Astrocyte (in vitro differentiated cells and primary cell): ENCODE measurements at regions not wholly inside any gene's neighbourhood (a gene's known extent, or its start where the extent isn't known, plus 50 kb on each side); places are given as distances from the start of the nearest gene placed in this dataset.
A peak's percentile ranks its signal among the peaks of the same experiment; 100 is the strongest.

Experiments used
- DNase-seq: peaks from one replicate; pipeline ENCODE4 v3.0.0-alpha.2; 2010; ENCODE audit warnings: low read depth
- FAIRE-seq: peaks from 2 replicates; lab custom pipeline; 2011; peaks lifted over from hg19 to GRCh38; lab: Jason Lieb, UNC
- H2AFZ ChIP-seq: 2 replicates; pipeline ENCODE4 v1.6.0; 2012; ENCODE audit warnings: low read depth, low read length, inconsistent platforms
- H3K27ac ChIP-seq: 2 replicates; pipeline ENCODE4 v1.5.1; 2011; ENCODE audit warnings: low read depth, low read length, inconsistent platforms
- H3K27me3 ChIP-seq: 2 replicates; pipeline ENCODE4 v1.6.0; 2011; ENCODE audit warnings: low read length, inconsistent platforms; ENCODE audit not compliant: insufficient read depth
- H3K36me3 ChIP-seq: 2 replicates; pipeline ENCODE4 v1.5.1; 2011; ENCODE audit warnings: low read length, inconsistent platforms; ENCODE audit not compliant: insufficient read depth
- H3K4me1 ChIP-seq: 2 replicates; pipeline ENCODE4 v1.5.1; 2011; ENCODE audit warnings: low read length, inconsistent platforms; ENCODE audit not compliant: insufficient read depth
- H3K4me2 ChIP-seq: 2 replicates; pipeline ENCODE4 v1.6.0; 2012; ENCODE audit warnings: low read length, inconsistent platforms
- H3K4me3 ChIP-seq: 2 replicates; pipeline ENCODE4 v1.5.1; 2011; ENCODE audit warnings: low read depth, mild to moderate bottlenecking, low read length, inconsistent platforms; ENCODE audit not compliant: insufficient read depth
- H3K79me2 ChIP-seq: 2 replicates; pipeline ENCODE4 v1.6.0; 2012; ENCODE audit warnings: mild to moderate bottlenecking, low read length, inconsistent platforms; ENCODE audit not compliant: insufficient read depth
- H3K9ac ChIP-seq: 2 replicates; pipeline ENCODE4 v1.6.0; 2012; ENCODE audit warnings: mild to moderate bottlenecking, low read length, inconsistent platforms
- H3K9me3 ChIP-seq: 2 replicates; pipeline ENCODE4 v1.5.1; 2012; ENCODE audit warnings: low read depth, mild to moderate bottlenecking, low read length, inconsistent platforms; ENCODE audit not compliant: insufficient read depth
- H4K20me1 ChIP-seq: 2 replicates; pipeline ENCODE4 v1.6.0; 2012; ENCODE audit warnings: low read length, inconsistent platforms; ENCODE audit not compliant: insufficient read depth
- H3K27ac Mint-ChIP-seq: one replicate; pipeline ENCODE4 v1.8.0; 2021; ENCODE audit warnings: mild to moderate bottlenecking, mixed read lengths; ENCODE audit not compliant: unreplicated experiment
- H3K27me3 Mint-ChIP-seq: one replicate; pipeline ENCODE4 v1.8.0; 2021; ENCODE audit warnings: low read depth, mixed read lengths; ENCODE audit not compliant: unreplicated experiment
- H3K36me3 Mint-ChIP-seq: one replicate; pipeline ENCODE4 v1.8.0; 2021; ENCODE audit warnings: low read depth, mixed read lengths; ENCODE audit not compliant: unreplicated experiment
- H3K4me1 Mint-ChIP-seq: one replicate; pipeline ENCODE4 v1.8.0; 2021; ENCODE audit warnings: low read depth, mixed read lengths; ENCODE audit not compliant: unreplicated experiment
- H3K4me3 Mint-ChIP-seq: one replicate; pipeline ENCODE4 v1.8.0; 2021; ENCODE audit warnings: mild to moderate bottlenecking, moderate library complexity, mixed read lengths; ENCODE audit not compliant: unreplicated experiment
- H3K9me3 Mint-ChIP-seq: one replicate; pipeline ENCODE4 v1.8.0; 2021; ENCODE audit warnings: mild to moderate bottlenecking, mixed read lengths; ENCODE audit not compliant: unreplicated experiment
- EZH2 ChIP-seq: IDR thresholded peaks from 2 replicates; pipeline ENCODE4 v1.6.1; 2012; ENCODE audit warnings: mild to moderate bottlenecking, low read length, inconsistent platforms; ENCODE audit not compliant: insufficient read depth
- TF ChIP-seq, protein P1 (sequence below): IDR thresholded peaks from 2 replicates; pipeline ENCODE4 v1.5.1; 2011; ENCODE audit warnings: low read depth, mild to moderate bottlenecking, inconsistent platforms, low read length, moderate library complexity; ENCODE audit not compliant: insufficient read depth

GRCh38 chr17:34163646-34164045 lies 91.4 kb upstream of the CCL2 start:
- Mint-ChIP-seq H3K4me1 (no peaks in the 10 kb centered on the region), H3K27ac (no peak overlapping the region), H3K9me3 (no peaks in the 10 kb centered on the region), H3K36me3 (no peaks in the 10 kb centered on the region), H3K4me3 (no peak overlapping the region), H3K27me3 (peaks cover 42% of the 10 kb centered on the region)
- Histone ChIP-seq H3K4me1 (no peaks in the 10 kb centered on the region), H3K27ac (no peak overlapping the region), H3K4me2 (no peak overlapping the region), H4K20me1 (no peaks in the 10 kb centered on the region), H3K36me3 (no peaks in the 10 kb centered on the region), H3K9ac (no peak overlapping the region), H2AFZ (no peak overlapping the region), H3K9me3 (peaks cover under 1% of the 10 kb centered on the region), H3K4me3 (no peak overlapping the region), H3K27me3 (peaks cover 12% of the 10 kb centered on the region), H3K79me2 (no peaks in the 10 kb centered on the region)
- TF ChIP-seq, protein P1, sequence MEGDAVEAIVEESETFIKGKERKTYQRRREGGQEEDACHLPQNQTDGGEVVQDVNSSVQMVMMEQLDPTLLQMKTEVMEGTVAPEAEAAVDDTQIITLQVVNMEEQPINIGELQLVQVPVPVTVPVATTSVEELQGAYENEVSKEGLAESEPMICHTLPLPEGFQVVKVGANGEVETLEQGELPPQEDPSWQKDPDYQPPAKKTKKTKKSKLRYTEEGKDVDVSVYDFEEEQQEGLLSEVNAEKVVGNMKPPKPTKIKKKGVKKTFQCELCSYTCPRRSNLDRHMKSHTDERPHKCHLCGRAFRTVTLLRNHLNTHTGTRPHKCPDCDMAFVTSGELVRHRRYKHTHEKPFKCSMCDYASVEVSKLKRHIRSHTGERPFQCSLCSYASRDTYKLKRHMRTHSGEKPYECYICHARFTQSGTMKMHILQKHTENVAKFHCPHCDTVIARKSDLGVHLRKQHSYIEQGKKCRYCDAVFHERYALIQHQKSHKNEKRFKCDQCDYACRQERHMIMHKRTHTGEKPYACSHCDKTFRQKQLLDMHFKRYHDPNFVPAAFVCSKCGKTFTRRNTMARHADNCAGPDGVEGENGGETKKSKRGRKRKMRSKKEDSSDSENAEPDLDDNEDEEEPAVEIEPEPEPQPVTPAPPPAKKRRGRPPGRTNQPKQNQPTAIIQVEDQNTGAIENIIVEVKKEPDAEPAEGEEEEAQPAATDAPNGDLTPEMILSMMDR = peak; percentile 36
- no peak for TF ChIP-seq EZH2
- DNase-seq (peak; percentile 5), FAIRE-seq (no peak)

DNA sequence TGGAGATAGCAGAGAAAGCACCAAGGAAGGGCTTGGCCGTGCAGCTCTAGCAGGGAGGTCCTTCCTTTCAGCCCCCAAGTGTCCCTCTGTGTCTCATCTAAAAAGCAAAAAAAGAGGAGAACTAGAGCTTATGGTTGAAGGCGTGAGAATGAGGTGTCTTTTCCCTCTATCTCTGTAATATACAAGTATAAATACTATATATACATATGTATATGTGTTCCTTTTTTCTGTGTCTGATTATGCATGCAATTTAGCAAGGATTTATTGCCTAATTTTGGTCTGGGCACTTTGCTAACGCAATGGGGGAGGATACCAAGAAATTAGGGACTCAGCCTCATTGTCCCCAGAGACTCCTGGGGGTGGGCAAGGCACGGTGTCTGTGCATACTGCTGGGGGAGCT lies 90.2 kb upstream of the CCL2 start:
- Mint-ChIP-seq H3K36me3 (no peaks in the 10 kb centered on the region), H3K9me3 (no peaks in the 10 kb centered on the region), H3K27me3 (peaks cover 32% of the 10 kb centered on the region), H3K4me1 (peaks cover 5% of the 10 kb centered on the region), H3K4me3 (no peak overlapping the region), H3K27ac (no peak overlapping the region)
- Histone ChIP-seq H3K4me2 (no peak overlapping the region), H3K9me3 (no peaks in the 10 kb centered on the region), H3K36me3 (no peaks in the 10 kb centered on the region), H3K27ac (no peak overlapping the region), H2AFZ (no peak overlapping the region), H3K4me1 (no peaks in the 10 kb centered on the region), H3K27me3 (peaks cover 7% of the 10 kb centered on the region), H3K79me2 (no peaks in the 10 kb centered on the region), H3K4me3 (no peak overlapping the region), H4K20me1 (no peaks in the 10 kb centered on the region), H3K9ac (no peak overlapping the region)
- TF ChIP-seq, protein P1 = no peak
- TF ChIP-seq EZH2 = no peak
- no peak for DNase-seq
- no peak for FAIRE-seq

DNA sequence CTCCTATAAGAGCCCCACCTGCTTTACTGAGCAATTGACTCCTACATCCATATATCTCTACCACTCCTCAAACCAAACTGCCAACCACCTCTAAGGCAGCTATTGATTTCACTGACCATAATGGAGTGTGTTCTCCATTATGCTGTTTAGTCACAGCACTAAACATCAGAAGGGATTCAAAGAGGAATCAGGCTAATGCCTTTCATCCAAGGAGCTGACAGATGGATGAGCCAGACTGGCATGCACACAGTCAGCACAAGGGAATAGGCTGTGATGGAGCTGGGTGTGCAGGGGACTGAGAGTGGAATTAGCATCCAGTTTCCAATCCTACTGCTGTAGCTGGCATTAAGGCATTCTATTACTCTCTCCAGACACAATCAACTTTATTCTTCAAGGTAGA lies 88.7 kb upstream of the CCL2 start:
- no peak overlapping the region for H3K27ac Mint-ChIP-seq
- no peak overlapping the region for H3K9ac ChIP-seq
- H3K27me3 ChIP-seq = peaks cover 7% of the 10 kb centered on the region
- no peaks in the 10 kb centered on the region for H3K9me3 ChIP-seq
- DNase-seq = no peak
- TF ChIP-seq EZH2 = no peak
- TF ChIP-seq, protein P1 = no peak
- no peak overlapping the region for H3K4me3 ChIP-seq
- H3K27ac ChIP-seq = no peak overlapping the region
- no peaks in the 10 kb centered on the region for H3K9me3 Mint-ChIP-seq
- peaks cover 5% of the 10 kb centered on the region for H3K4me1 Mint-ChIP-seq
- H3K36me3 ChIP-seq = no peaks in the 10 kb centered on the region
- no peak overlapping the region for H3K4me3 Mint-ChIP-seq
- H2AFZ ChIP-seq = no peak overlapping the region
- H3K4me1 ChIP-seq = no peaks in the 10 kb centered on the region
- no peak overlapping the region for H3K4me2 ChIP-seq
- FAIRE-seq = no peak
- H3K36me3 Mint-ChIP-seq = no peaks in the 10 kb centered on the region
- no peaks in the 10 kb centered on the region for H3K79me2 ChIP-seq
- no peaks in the 10 kb centered on the region for H4K20me1 ChIP-seq
- H3K27me3 Mint-ChIP-seq = peaks cover 25% of the 10 kb centered on the region
